ENCODE measurements at regions not wholly inside any gene's neighbourhood (a gene's known extent, or its start where the extent isn't known, plus 50 kb on each side); places are given as distances from the start of the nearest gene placed in this dataset.

DNA sequence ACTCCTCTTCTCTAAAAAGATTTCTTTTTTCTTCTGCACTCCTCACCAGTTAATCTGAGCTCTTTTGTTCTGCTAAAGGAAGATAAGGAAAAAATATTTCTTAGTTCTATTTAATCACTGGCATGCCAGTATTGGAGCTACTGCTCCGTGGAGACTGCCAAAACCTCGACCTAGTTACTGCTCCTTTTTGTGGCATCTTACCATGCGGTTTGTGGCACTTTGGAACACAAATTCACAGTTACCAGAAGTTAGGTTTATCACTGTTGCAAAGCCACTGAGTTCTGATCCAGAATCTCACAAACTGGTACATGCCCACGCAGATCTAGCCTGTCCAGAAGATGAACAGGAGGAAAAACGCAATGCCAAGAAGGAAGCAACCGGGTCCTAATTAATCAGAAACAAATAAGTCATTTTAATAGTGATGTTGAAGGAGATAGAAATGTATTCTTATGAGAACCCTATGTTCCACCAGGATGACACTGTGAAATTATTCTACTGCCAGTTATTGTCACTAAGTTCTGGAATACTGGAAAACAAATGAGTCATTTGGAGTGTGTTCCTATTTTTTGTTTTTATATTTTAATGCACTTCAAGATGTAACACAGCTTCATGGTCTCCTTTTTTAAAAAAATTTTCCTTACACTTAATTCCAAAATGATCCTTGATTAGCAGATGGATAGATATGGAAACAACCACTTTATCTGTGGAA lies 106.7 kb upstream of the GK2 start:
- TF ChIP-seq, protein P1, sequence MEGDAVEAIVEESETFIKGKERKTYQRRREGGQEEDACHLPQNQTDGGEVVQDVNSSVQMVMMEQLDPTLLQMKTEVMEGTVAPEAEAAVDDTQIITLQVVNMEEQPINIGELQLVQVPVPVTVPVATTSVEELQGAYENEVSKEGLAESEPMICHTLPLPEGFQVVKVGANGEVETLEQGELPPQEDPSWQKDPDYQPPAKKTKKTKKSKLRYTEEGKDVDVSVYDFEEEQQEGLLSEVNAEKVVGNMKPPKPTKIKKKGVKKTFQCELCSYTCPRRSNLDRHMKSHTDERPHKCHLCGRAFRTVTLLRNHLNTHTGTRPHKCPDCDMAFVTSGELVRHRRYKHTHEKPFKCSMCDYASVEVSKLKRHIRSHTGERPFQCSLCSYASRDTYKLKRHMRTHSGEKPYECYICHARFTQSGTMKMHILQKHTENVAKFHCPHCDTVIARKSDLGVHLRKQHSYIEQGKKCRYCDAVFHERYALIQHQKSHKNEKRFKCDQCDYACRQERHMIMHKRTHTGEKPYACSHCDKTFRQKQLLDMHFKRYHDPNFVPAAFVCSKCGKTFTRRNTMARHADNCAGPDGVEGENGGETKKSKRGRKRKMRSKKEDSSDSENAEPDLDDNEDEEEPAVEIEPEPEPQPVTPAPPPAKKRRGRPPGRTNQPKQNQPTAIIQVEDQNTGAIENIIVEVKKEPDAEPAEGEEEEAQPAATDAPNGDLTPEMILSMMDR (IDR thresholded peaks at IDR 0.05), result no peak
- no peak for TF ChIP-seq ZFX (IDR thresholded peaks at IDR 0.05; ENCODE audit: borderline replicate concordance)
